ENCODE measurements at regions not wholly inside any gene's neighbourhood (a gene's known extent, or its start where the extent isn't known, plus 50 kb on each side); places are given as distances from the start of the nearest gene placed in this dataset.

DNA sequence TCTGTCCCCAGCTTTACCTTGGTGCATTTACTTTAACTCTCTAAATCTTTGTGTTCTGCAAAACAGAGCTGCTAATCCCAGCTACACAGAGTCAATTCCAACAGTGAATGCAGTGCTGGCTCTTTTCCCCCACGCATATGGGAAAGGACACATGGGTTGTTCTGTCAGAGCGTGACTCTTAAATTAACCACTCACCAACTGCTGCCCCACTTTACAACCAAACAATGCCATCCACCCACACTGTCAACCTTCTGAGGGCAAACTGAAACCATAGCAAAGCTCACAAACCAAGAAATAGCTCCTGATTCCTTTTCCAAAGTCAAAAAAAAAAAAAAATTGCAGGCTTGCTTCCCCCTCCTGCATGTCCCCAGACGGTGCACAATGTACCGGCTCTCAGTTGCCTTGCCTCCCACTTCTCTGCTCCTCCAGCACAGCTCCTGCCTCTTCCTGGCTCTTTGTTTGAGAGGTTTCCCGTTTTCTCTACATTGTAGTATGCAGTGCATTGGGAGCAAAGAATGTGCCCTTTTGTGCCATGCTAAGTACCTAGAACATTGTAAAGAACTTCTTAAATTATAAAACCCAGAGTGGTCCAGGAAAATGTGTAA lies 151.5 kb upstream of the DAPK1 start:
- no peaks in the 10 kb centered on the region for H3K79me2 ChIP-seq (ENCODE audit: insufficient read depth, low read depth, low read length)
- POLR2A ChIA-PET, result interaction anchor here (0.7 to 1.0 kb wide), 2 partner anchors 14 to 50 kb away, joined by 3 to 5 read pairs; no protein-coding TSS in a partner anchor

DNA sequence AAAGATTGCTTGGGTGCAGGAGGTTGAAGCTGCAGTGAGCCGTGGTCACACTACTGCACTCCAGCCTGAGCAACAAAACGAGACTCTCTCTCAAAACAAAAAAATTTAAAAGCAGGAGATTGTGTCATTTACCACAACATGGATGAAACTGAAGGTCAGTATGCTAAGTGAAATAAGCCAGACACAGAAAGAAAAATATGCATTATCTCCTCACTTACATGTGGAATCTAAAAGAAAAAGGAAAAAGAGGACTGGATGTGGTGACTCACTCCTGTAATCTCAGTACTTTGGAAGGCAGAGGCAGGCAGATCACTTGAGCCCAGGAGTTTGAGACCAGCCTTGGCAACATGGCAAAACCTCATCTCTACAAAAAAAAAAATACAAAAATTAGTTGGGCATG lies 146.8 kb upstream of the DAPK1 start:
- TF ChIP-seq EZH2phosphoT487 (IDR thresholded peaks at IDR 0.05; ENCODE audit: borderline replicate concordance, low read depth, low read length), result no peak
- TF ChIP-seq, protein P1, sequence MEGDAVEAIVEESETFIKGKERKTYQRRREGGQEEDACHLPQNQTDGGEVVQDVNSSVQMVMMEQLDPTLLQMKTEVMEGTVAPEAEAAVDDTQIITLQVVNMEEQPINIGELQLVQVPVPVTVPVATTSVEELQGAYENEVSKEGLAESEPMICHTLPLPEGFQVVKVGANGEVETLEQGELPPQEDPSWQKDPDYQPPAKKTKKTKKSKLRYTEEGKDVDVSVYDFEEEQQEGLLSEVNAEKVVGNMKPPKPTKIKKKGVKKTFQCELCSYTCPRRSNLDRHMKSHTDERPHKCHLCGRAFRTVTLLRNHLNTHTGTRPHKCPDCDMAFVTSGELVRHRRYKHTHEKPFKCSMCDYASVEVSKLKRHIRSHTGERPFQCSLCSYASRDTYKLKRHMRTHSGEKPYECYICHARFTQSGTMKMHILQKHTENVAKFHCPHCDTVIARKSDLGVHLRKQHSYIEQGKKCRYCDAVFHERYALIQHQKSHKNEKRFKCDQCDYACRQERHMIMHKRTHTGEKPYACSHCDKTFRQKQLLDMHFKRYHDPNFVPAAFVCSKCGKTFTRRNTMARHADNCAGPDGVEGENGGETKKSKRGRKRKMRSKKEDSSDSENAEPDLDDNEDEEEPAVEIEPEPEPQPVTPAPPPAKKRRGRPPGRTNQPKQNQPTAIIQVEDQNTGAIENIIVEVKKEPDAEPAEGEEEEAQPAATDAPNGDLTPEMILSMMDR (conservative IDR thresholded peaks at IDR 0.05; ENCODE audit: low read length), result no peak
- Histone ChIP-seq H3K36me3 (ENCODE audit: insufficient read depth, low read length) (no peaks in the 10 kb centered on the region), H3K4me3 (ENCODE audit: low read depth, low read length, poor library complexity, severe bottlenecking) (no peak overlapping the region), H3K27ac (ENCODE audit: low read depth, low read length, poor library complexity, severe bottlenecking) (no peak overlapping the region), H4K20me1 (ENCODE audit: insufficient read depth, low read length) (no peaks in the 10 kb centered on the region), H3K4me1 (ENCODE audit: insufficient read depth, low read length, poor library complexity, severe bottlenecking) (no peaks in the 10 kb centered on the region), H3K9me3 (ENCODE audit: low read length) (no peaks in the 10 kb centered on the region), H3K9me2 (ENCODE audit: insufficient read depth, low read length) (no peaks in the 10 kb centered on the region), H2AFZ (ENCODE audit: low read length) (no peak overlapping the region), H3K79me2 (ENCODE audit: insufficient read depth, low read depth, low read length) (no peaks in the 10 kb centered on the region), H3K4me2 (ENCODE audit: low read length) (no peak overlapping the region)
- BruUV-seq (replicated peaks), result no TSS peak
- ChIA-PET CTCF (ENCODE audit: unreplicated experiment) (no interaction called here), POLR2A (no interaction called here)
- DNase-seq (ENCODE audit: low spot score), result no peak
- intact Hi-C loops (cut with micrococcal nuclease; ENCODE audit: unreplicated experiment), result no loop called here

More for the DNA sequence above, 151.5 kb upstream of the DAPK1 start:
- H3K36me3 ChIP-seq (ENCODE audit: insufficient read depth, low read length), result no peaks in the 10 kb centered on the region
- no peak overlapping the region for H3K27ac ChIP-seq (ENCODE audit: low read depth, low read length, poor library complexity, severe bottlenecking)
- H4K20me1 ChIP-seq (ENCODE audit: insufficient read depth, low read length), result no peaks in the 10 kb centered on the region
- no peaks in the 10 kb centered on the region for H3K4me1 ChIP-seq (ENCODE audit: insufficient read depth, low read length, poor library complexity, severe bottlenecking)
- CTCF ChIA-PET (ENCODE audit: unreplicated experiment), result no interaction called here
- no TSS peak for BruUV-seq (replicated peaks)
- no peaks in the 10 kb centered on the region for H3K9me3 ChIP-seq (ENCODE audit: low read length)
- H3K4me3 ChIP-seq (ENCODE audit: low read depth, low read length, poor library complexity, severe bottlenecking), result no peak overlapping the region
- no peak overlapping the region for H2AFZ ChIP-seq (ENCODE audit: low read length)
- H3K4me2 ChIP-seq (ENCODE audit: low read length), result no peak overlapping the region
- intact Hi-C loops (cut with micrococcal nuclease; ENCODE audit: unreplicated experiment), result no loop called here
- no peaks in the 10 kb centered on the region for H3K9me2 ChIP-seq (ENCODE audit: insufficient read depth, low read length)
- TF ChIP-seq EZH2phosphoT487 (IDR thresholded peaks at IDR 0.05; ENCODE audit: borderline replicate concordance, low read depth, low read length), result no peak
- TF ChIP-seq, protein P1 (conservative IDR thresholded peaks at IDR 0.05; ENCODE audit: low read length), result no peak
- DNase-seq (ENCODE audit: low spot score), result no peak

DNA sequence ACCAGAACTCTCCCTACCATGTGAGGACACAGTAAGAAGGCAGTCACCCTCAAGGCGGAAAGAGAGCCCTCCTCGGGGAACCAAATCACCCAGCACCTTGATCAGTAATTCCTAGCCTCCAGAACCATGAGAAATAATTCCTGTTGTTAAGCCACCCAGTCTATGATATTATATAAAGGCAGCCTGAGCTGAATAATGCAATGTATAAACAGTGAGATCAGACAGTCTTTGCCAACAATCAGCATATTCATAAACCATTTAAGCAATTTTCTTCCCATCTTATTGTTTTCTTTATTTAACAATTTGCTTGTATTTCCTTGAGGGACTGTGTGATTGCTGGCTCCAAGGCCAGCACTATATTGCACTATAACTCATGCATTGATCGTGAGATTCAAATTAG lies 144.4 kb upstream of the DAPK1 start:
- intact Hi-C loops (cut with micrococcal nuclease; ENCODE audit: unreplicated experiment), result no loop called here
- Histone ChIP-seq H3K4me2 (ENCODE audit: low read length) (no peak overlapping the region), H2AFZ (ENCODE audit: low read length) (no peak overlapping the region), H3K9me3 (ENCODE audit: low read length) (no peaks in the 10 kb centered on the region), H3K79me2 (ENCODE audit: insufficient read depth, low read depth, low read length) (no peaks in the 10 kb centered on the region), H3K4me3 (ENCODE audit: low read depth, low read length, poor library complexity, severe bottlenecking) (no peak overlapping the region), H4K20me1 (ENCODE audit: insufficient read depth, low read length) (no peaks in the 10 kb centered on the region), H3K4me1 (ENCODE audit: insufficient read depth, low read length, poor library complexity, severe bottlenecking) (no peaks in the 10 kb centered on the region), H3K27ac (ENCODE audit: low read depth, low read length, poor library complexity, severe bottlenecking) (no peak overlapping the region), H3K36me3 (ENCODE audit: insufficient read depth, low read length) (no peaks in the 10 kb centered on the region), H3K9me2 (ENCODE audit: insufficient read depth, low read length) (no peaks in the 10 kb centered on the region)
- no TSS peak for BruUV-seq (replicated peaks)
- CTCF ChIA-PET (ENCODE audit: unreplicated experiment), result no interaction called here
- POLR2A ChIA-PET, result no interaction called here
- TF ChIP-seq, protein P1 (conservative IDR thresholded peaks at IDR 0.05; ENCODE audit: low read length), result no peak
- TF ChIP-seq EZH2phosphoT487 (IDR thresholded peaks at IDR 0.05; ENCODE audit: borderline replicate concordance, low read depth, low read length), result no peak
- DNase-seq (ENCODE audit: low spot score), result no peak

Data from OCI-LY7 (cell line).